ENCODE measurements at regions not wholly inside any gene's neighbourhood (a gene's known extent, or its start where the extent isn't known, plus 50 kb on each side); places are given as distances from the start of the nearest gene placed in this dataset.

DNA sequence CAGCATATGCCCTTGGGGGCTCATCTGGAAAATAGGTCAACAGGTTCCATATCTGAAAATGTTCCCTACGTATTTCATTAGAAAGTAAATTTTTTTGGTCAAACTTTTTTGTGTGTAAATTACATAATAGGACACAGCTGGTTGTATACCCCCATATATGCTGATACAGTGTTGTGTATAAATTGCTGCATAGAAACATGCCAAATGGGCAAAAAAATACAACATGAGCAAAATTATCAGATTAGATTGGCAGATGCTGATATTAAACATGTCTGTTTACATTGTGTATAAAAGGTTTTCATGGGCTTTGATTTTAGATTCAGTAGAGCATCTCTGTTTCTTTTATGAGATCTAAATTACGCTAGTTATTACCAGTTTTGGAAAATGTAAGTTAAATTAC is 2223.0 kb downstream of the MAT2B start:
- H3K4me1 ChIP-seq (ENCODE audit: control insufficient read depth, insufficient read depth, low read length) = no peaks in the 10 kb centered on the region
- H3K36me3 ChIP-seq (ENCODE audit: control insufficient read depth, insufficient read depth, low read length) = no peaks in the 10 kb centered on the region
- no peak for DNase-seq
- H3K27me3 Mint-ChIP-seq (ENCODE audit: insufficient read depth) = no peaks in the 10 kb centered on the region
- H3K4me1 Mint-ChIP-seq = no peaks in the 10 kb centered on the region
- TF ChIP-seq, protein P1, sequence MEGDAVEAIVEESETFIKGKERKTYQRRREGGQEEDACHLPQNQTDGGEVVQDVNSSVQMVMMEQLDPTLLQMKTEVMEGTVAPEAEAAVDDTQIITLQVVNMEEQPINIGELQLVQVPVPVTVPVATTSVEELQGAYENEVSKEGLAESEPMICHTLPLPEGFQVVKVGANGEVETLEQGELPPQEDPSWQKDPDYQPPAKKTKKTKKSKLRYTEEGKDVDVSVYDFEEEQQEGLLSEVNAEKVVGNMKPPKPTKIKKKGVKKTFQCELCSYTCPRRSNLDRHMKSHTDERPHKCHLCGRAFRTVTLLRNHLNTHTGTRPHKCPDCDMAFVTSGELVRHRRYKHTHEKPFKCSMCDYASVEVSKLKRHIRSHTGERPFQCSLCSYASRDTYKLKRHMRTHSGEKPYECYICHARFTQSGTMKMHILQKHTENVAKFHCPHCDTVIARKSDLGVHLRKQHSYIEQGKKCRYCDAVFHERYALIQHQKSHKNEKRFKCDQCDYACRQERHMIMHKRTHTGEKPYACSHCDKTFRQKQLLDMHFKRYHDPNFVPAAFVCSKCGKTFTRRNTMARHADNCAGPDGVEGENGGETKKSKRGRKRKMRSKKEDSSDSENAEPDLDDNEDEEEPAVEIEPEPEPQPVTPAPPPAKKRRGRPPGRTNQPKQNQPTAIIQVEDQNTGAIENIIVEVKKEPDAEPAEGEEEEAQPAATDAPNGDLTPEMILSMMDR (conservative IDR thresholded peaks at IDR 0.05) = no peak
- no peaks in the 10 kb centered on the region for H3K27me3 ChIP-seq (ENCODE audit: control insufficient read depth, insufficient read depth, low read length, poor library complexity, severe bottlenecking)
- H3K9me3 ChIP-seq (ENCODE audit: control insufficient read depth, low read length) = no peaks in the 10 kb centered on the region
- H3K27ac ChIP-seq (ENCODE audit: low read depth, low read length) = no peak overlapping the region
- no peak overlapping the region for H3K4me3 Mint-ChIP-seq
- no peak overlapping the region for H3K9ac ChIP-seq (ENCODE audit: extremely low read depth, low read length, poor library complexity, severe bottlenecking)
- no peaks in the 10 kb centered on the region for H3K9me3 Mint-ChIP-seq
- H3K27ac Mint-ChIP-seq = no peak overlapping the region
- 100% methylated on average over 2 of the region's 2 CpGs for WGBS, 2 experiments (ENCODE audit: insufficient coverage in 1 of 2, insufficient read length in 1 of 2)
- no peak overlapping the region for H3K4me3 ChIP-seq (ENCODE audit: low read length)
- no peaks in the 10 kb centered on the region for H3K36me3 Mint-ChIP-seq (ENCODE audit: low read depth)

GRCh38 chr5:165735388-165735787 is 2230.0 kb downstream of the MAT2B start:
- no peak for DNase-seq
- WGBS, 2 experiments (ENCODE audit: insufficient coverage in 1 of 2, insufficient read length in 1 of 2) = no CpG with 5 or more reads among the region's 1 CpG

GRCh38 chr5:165739079-165739741 is 2233.8 kb downstream of the MAT2B start:
- no peaks in the 10 kb centered on the region for H3K36me3 ChIP-seq (ENCODE audit: control insufficient read depth, insufficient read depth, low read length)
- Mint-ChIP-seq H3K27me3 (ENCODE audit: insufficient read depth) (no peaks in the 10 kb centered on the region), H3K4me3 (no peak overlapping the region), H3K36me3 (ENCODE audit: low read depth) (no peaks in the 10 kb centered on the region), H3K27ac (no peak overlapping the region), H3K9me3 (no peaks in the 10 kb centered on the region), H3K4me1 (no peaks in the 10 kb centered on the region)
- no peak overlapping the region for H3K27ac ChIP-seq (ENCODE audit: low read depth, low read length)
- no peak overlapping the region for H3K9ac ChIP-seq (ENCODE audit: extremely low read depth, low read length, poor library complexity, severe bottlenecking)
- H3K4me1 ChIP-seq (ENCODE audit: control insufficient read depth, insufficient read depth, low read length) = no peaks in the 10 kb centered on the region
- no peaks in the 10 kb centered on the region for H3K27me3 ChIP-seq (ENCODE audit: control insufficient read depth, insufficient read depth, low read length, poor library complexity, severe bottlenecking)
- TF ChIP-seq, protein P1 (conservative IDR thresholded peaks at IDR 0.05) = no peak
- H3K9me3 ChIP-seq (ENCODE audit: control insufficient read depth, low read length) = no peaks in the 10 kb centered on the region
- DNase-seq = no peak
- WGBS, 2 experiments (ENCODE audit: insufficient coverage in 1 of 2, insufficient read length in 1 of 2) = 91 to 92% methylated on average over 4 to 8 of the region's 8 CpGs
- H3K4me3 ChIP-seq (ENCODE audit: low read length) = no peak overlapping the region

More at GRCh38 chr5:165735388-165735787, 2230.0 kb downstream of the MAT2B start:
- no peak overlapping the region for H3K9ac ChIP-seq (ENCODE audit: extremely low read depth, low read length, poor library complexity, severe bottlenecking)
- no peaks in the 10 kb centered on the region for H3K27me3 ChIP-seq (ENCODE audit: control insufficient read depth, insufficient read depth, low read length, poor library complexity, severe bottlenecking)
- Mint-ChIP-seq H3K4me1 (no peaks in the 10 kb centered on the region), H3K4me3 (no peak overlapping the region), H3K27me3 (ENCODE audit: insufficient read depth) (no peaks in the 10 kb centered on the region), H3K36me3 (ENCODE audit: low read depth) (no peaks in the 10 kb centered on the region), H3K9me3 (no peaks in the 10 kb centered on the region), H3K27ac (no peak overlapping the region)
- H3K4me1 ChIP-seq (ENCODE audit: control insufficient read depth, insufficient read depth, low read length) = no peaks in the 10 kb centered on the region
- H3K4me3 ChIP-seq (ENCODE audit: low read length) = no peak overlapping the region
- H3K9me3 ChIP-seq (ENCODE audit: control insufficient read depth, low read length) = no peaks in the 10 kb centered on the region
- no peak overlapping the region for H3K27ac ChIP-seq (ENCODE audit: low read depth, low read length)
- TF ChIP-seq, protein P1 (conservative IDR thresholded peaks at IDR 0.05) = no peak
- H3K36me3 ChIP-seq (ENCODE audit: control insufficient read depth, insufficient read depth, low read length) = no peaks in the 10 kb centered on the region

All from endodermal cell (in vitro differentiated cells).